HT-29 (cell line): ENCODE measurements at regions not wholly inside any gene's neighbourhood (a gene's known extent, or its start where the extent isn't known, plus 50 kb on each side); places are given as distances from the start of the nearest gene placed in this dataset.
"Not testable (repeated sequence)": the region's sequence is repeated elsewhere in the genome, so short reads cannot be mapped to it uniquely, and the experiment has no call there.

ENCODE experiments used
- DNase-seq: peaks from one replicate; pipeline ENCODE4 v3.0.0-alpha.2; 2015; ENCODE audit warnings: low spot score

GRCh38 chr18:14989569-14989968 is 241.6 kb downstream of the ANKRD30B start:
- DNase-seq = not testable (repeated sequence)

DNA sequence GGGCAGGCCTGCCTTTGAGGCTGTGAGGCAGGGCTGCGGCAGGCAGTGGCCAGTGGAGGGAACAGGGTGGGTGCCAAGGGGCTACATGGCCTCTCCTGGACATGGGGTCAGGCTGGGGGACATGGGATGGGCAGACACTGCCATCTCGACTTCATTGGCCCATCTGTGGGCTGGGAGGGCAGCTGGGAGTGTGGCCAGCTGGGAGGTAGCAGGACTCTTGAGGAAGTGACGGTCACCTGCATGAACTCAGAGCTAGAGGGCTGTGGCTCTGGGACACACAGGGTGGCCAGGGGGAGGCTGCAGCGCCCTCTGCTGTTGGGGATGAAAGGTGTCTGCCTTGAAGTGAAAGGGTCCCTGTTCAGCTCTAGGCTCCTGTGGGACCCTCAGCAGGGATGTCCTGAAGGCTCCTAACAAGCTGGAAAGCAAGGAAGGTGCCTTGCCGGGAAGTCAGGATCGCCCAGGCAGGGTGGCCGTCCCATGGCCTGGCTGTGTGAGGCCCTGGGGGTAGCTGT is 244.0 kb downstream of the ANKRD30B start:
- DNase-seq = not testable (repeated sequence)

GRCh38 chr18:14992758-14993157 is 244.8 kb downstream of the ANKRD30B start:
- not testable (repeated sequence) for DNase-seq

DNA sequence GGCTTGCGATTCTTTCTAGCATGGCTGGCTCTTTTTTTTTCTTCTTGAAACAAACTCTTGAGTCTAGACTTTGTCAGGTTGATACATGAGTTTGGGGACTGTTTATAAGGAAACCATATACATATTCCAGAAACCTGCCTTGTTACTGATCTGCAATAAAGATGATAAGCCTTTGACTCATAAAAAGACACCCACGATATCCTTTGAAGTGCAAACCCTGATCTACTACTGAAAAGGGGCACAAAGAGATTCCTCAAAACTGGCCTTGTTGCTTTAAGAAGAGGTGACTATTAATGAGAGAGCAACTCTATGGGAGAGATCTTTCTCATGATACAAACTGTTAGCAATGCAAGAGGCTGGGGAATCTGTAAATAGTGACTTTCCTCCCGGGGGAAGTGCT is 247.1 kb downstream of the ANKRD30B start:
- not testable (repeated sequence) for DNase-seq

GRCh38 chr18:14997357-14997756 is 249.4 kb downstream of the ANKRD30B start:
- DNase-seq = no peak

- DNase-seq = not testable (repeated sequence)
These were observed 249.9 kb downstream of the ANKRD30B start for GRCh38 chr18:14997899-14998298.

GRCh38 chr18:14998360-14999042 is 250.5 kb downstream of the ANKRD30B start:
- DNase-seq = not testable (repeated sequence)

DNA sequence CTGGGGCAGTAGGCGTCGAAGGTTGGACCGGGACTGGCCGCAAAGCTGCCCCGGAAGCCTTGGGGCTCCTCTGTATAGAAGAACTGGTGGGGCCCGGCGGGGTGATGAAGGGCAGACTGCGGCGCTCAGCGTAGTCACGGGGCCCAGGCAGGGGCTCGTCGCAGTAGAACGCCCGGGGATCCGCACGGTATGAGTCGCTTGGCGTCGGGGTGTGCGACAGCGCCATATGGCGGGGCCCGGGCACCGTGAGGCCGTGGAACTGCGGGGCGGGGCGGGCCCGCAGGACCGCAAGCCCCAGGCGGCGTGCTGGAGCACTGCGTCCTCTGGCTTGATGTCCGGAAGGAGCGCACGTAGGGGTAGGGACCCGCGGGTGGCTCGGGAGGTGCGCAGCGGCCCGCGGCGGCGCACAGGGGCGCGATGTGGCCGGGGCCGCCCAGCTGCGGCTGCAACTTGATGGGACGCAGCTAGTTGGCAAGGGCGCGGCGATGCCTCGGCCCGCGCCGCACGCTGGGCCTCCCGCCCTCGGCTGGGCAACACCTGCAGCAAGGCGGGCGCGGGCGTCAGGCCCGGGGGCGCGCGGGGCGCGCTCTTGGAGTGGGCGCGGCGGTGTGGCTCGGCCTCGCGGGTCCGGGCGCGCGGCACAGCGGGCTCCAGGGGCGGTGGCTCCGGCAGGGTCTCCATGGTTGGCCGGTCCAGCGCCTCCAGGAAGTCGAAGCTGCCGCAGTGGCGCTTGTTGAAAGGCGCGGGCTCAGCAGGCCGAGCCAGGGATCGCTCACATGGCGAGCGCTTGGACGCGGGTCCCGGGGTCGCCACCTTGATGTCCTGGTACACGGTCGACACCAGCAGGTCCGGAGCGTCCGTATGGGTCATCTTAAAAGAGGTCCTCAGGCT is 251.4 kb downstream of the ANKRD30B start:
- DNase-seq = no peak

GRCh38 chr18:15000119-15001037 is 252.4 kb downstream of the ANKRD30B start:
- DNase-seq = not testable (repeated sequence)

DNA sequence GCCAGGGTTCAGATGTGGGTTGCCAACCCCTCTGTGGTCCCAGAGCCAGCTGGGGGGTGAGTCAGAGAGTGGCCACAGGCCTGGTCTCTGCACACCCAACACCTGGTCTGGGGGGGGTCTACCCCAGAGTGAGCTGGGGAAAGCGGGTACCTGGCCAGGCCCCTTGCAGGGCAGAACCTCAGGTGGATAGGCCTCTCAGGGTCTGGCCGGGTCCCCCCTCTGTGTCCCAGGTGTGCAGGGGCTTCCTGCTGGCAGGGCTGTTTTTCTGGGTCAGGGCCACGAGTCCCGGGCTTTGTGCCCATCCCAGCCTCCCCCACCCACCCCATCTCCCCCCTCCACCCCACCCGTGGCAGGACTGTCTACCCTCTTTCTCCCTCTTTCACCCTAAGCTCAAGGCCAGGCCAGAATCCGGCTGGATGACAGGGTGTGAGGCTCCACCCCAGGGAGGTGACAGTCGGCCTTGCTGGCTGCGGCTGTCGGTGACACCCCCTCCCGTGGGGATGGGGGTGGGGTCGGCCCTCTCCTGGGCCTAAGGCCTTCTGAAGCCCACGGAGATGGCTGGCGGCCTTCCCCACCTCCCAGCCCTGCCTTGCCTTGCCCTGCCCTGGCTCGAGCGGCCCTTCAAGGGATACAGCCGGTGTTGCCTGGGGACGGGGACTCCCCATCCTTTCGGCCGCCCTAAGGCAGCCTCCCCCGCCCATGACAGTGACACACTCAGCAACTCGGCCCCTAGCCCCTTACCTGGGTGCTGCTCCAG is 253.2 kb downstream of the ANKRD30B start:
- not testable (repeated sequence) for DNase-seq

- DNase-seq = not testable (repeated sequence)
These were observed 253.8 kb downstream of the ANKRD30B start for GRCh38 chr18:15001795-15002107.

DNA sequence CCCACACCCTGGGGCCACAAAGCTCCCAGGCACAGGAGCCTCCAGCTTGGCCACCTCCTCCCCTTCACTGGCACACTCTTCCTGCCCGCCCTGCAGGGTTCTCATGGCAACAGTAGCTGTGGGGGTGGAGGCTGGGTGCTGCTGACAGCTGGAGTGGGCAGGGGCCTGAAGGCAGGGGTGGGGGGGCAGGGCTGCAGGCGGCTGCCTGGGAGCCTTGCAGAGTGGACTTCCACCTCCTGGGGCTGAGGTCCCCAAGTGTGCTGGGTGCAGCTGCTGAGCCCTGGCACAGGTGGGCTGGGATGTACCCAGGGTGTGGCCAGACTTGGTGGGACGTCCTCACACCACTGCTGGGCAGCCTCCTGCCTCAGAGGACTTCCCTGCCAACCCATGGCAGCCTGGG is 254.8 kb downstream of the ANKRD30B start:
- peak; percentile 56 for DNase-seq

DNA sequence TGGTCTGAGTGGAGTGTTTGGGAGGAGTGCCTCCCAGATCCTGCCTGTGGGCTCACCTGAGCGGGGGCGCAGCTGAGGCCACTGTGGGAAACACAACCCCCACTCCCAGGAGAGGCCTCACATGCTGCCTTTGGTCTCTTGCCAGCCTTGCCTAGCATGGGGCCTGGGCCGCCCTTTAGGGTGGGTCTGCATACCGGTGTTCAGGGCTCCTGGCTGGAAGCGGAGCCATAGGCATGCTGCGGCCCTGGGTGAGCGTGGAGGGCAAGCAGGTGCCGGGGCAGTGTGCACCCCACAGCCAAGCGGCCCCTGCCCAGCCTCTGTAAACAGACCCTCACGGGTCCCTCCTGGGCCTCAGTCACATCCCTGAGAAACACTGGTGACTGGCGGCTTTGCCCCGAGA is 255.3 kb downstream of the ANKRD30B start:
- DNase-seq = peak; percentile 85

DNA sequence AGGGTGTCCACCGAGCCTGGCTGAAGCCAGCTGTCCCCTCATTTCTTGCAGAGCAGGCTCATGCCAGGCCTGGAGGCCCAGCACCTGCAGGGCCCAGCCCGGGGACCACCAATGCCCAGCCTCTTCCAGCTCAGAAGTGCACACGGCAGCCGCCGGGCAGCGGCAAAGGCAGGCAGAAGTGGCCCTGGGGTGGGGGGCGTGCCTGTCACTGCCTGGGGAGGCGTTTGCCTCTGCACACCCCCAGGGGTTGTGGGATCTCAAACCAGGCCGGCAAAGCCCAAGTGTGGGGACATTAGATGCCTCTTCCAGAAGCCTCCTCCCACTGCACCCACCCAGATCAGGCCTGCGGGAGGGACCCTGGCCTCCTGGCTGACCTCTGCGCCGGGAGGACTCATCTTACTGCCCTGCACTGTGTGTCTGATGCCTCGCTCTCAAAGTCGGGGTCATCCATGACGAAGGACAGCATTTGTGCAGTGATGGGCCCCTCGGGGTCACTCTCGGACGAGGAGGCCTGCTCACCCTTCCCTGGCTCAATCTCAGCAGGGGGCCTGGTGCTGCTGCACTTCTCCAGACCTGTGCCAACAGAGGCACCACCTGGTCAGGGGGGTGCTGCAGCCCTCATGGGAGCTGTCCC is 255.8 kb downstream of the ANKRD30B start:
- not testable (repeated sequence) for DNase-seq

GRCh38 chr18:15004270-15004973 is 256.4 kb downstream of the ANKRD30B start:
- not testable (repeated sequence) for DNase-seq

GRCh38 chr18:15005313-15006130 is 257.6 kb downstream of the ANKRD30B start:
- DNase-seq = no peak

GRCh38 chr18:15006616-15007015 is 258.6 kb downstream of the ANKRD30B start:
- not testable (repeated sequence) for DNase-seq

DNA sequence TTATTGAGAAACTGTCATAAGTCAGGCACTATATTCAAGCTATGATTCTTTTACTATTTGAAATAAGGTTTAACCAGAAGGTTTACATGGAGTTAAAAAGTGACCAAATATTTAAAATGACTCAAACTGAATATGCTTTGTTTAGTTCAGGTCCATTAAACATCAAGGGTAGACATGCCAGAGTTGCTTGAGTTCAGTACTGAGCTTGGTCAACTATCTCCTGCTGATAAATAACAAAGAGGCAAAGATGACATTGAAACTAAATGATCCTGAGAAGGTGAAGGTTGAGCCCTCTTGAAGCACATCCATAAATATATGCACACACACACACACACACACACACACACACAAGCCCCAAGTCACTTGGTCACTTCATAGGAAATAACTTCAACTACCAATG is 278.1 kb downstream of the ANKRD30B start:
- not testable (repeated sequence) for DNase-seq

GRCh38 chr18:15028037-15028436 is 280.1 kb downstream of the ANKRD30B start:
- DNase-seq = peak; percentile 11
